Kidney (tissue), 13 donors: ENCODE measurements at regions not wholly inside any gene's neighbourhood (a gene's known extent, or its start where the extent isn't known, plus 50 kb on each side); places are given as distances from the start of the nearest gene placed in this dataset.

ENCODE experiments used
- DNase-seq, 5 donors: peaks; one replicate each; pipeline ENCODE4 v3.0.0-alpha.2; 2013 to 2020
- FAIRE-seq: peaks from 2 replicates; lab custom pipeline; 2012; peaks lifted over from hg19 to GRCh38; lab: Jason Lieb, UNC
- H3K27ac ChIP-seq, 2 donors: one replicate each; pipeline ENCODE4 v1.7.0; 2013; ENCODE audit warnings: low read depth in 2 of 2, low read length in 2 of 2, inconsistent platforms in 1 of 2
- H3K27me3 ChIP-seq: one replicate; pipeline ENCODE4 v1.7.1; 2013; ENCODE audit warnings: low read length, inconsistent platforms; ENCODE audit not compliant: control insufficient read depth, insufficient read depth
- H3K36me3 ChIP-seq, 3 donors: one replicate each; pipeline versions ENCODE4 v1.7.0 to v1.7.1; 2013; ENCODE audit warnings: low read length in 3 of 3, control low read depth in 1 of 3, inconsistent platforms in 1 of 3; ENCODE audit not compliant: insufficient read depth in 3 of 3, control insufficient read depth in 2 of 3
- H3K4me1 ChIP-seq, 3 donors: one replicate each; pipeline versions ENCODE4 v1.7.0 to v1.7.1; 2013; ENCODE audit warnings: low read length in 3 of 3, inconsistent platforms in 1 of 3, low read depth in 1 of 3; ENCODE audit not compliant: control insufficient read depth in 2 of 3, insufficient read depth in 2 of 3
- H3K4me3 ChIP-seq, 3 donors: one replicate each; pipeline versions ENCODE4 v1.7.0 to v1.8.1; 2013; ENCODE audit warnings: low read length in 3 of 3, control low read depth in 1 of 3, inconsistent platforms in 1 of 3
- H3K9ac ChIP-seq, 3 donors: one replicate each; pipeline versions ENCODE4 v1.7.0 to v1.7.1; 2013; ENCODE audit warnings: low read length in 3 of 3, control low read depth in 1 of 3, inconsistent platforms in 1 of 3
- H3K9me3 ChIP-seq, 3 donors: one replicate each; pipeline versions ENCODE4 v1.7.0 to v1.7.1; 2013; ENCODE audit warnings: low read length in 3 of 3, control low read depth in 1 of 3, inconsistent platforms in 1 of 3; ENCODE audit not compliant: control insufficient read depth in 2 of 3, insufficient read depth in 1 of 3
- intact Hi-C: fragments of 100-400 bp; cut with DNase I; formaldehyde crosslinking; loops from one replicate; pipeline ENCODE4 v1.11.1; 2022
- TF ChIP-seq, protein P1 (sequence below): IDR thresholded peaks from 3 replicates; pipeline ENCODE4 v1.5.1; 2012; ENCODE audit warnings: mild to moderate bottlenecking, moderate library complexity, borderline replicate concordance; ENCODE audit not compliant: insufficient read depth; ENCODE audit errors: extremely low read depth
- donor health status: control.
- donor health status: control.
- donor health status: control.
- donor health status: control.
- donor health status: control.
- donor health status: DM: yes; HTN: yes; CAD: no.
- donor health status: Normal renal cell carcinoma (clear cell type).

DNA sequence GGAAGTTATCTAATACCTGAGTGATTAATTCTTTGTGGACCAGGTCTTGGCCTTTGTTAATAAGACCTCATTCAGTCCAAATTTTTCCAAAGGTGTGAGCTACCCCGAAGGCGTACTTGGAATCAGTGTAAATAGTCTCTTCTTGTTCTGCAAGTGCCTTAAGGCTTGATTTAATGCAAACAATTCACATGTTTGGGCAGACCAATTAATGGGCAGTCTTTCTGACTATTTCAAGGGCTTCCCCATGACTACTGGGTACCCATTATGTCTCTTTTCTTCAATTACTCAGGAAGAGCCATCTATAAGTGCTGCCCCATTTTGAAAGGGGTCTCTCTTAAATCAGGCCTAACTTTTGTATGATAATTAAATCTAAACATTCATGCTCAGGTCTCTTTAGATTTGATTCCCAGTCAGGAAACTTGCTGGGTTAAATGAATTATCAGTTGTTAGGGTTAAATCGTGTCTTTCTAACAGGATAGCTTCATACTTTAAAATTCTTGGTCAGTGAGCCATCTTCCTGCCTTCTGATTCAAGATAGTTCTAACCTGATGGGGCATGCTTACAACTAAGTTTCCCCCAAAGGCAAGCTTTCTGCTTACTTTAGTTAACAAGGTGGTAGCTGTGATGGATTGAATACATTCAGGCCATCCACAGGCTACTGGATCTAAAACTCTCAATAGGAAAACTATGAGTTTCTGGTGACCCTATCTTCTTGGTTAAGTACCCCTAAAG is 179.6 kb downstream of the CCNG2 start:
- Histone ChIP-seq H3K9ac (no peak overlapping the region), H3K4me3 (no peak overlapping the region), H3K36me3 (no peaks in the 10 kb centered on the region), H3K9me3 (peaks cover 0 to 19% (median 9%) of the 10 kb centered on the region in 3 donors), H3K27me3 (no peaks in the 10 kb centered on the region), H3K27ac (no peak overlapping the region), H3K4me1 (no peaks in the 10 kb centered on the region)
- TF ChIP-seq, protein P1, sequence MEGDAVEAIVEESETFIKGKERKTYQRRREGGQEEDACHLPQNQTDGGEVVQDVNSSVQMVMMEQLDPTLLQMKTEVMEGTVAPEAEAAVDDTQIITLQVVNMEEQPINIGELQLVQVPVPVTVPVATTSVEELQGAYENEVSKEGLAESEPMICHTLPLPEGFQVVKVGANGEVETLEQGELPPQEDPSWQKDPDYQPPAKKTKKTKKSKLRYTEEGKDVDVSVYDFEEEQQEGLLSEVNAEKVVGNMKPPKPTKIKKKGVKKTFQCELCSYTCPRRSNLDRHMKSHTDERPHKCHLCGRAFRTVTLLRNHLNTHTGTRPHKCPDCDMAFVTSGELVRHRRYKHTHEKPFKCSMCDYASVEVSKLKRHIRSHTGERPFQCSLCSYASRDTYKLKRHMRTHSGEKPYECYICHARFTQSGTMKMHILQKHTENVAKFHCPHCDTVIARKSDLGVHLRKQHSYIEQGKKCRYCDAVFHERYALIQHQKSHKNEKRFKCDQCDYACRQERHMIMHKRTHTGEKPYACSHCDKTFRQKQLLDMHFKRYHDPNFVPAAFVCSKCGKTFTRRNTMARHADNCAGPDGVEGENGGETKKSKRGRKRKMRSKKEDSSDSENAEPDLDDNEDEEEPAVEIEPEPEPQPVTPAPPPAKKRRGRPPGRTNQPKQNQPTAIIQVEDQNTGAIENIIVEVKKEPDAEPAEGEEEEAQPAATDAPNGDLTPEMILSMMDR = no peak
- DNase-seq (no peak), FAIRE-seq (no peak)
- intact Hi-C loops = no loop called here

DNA sequence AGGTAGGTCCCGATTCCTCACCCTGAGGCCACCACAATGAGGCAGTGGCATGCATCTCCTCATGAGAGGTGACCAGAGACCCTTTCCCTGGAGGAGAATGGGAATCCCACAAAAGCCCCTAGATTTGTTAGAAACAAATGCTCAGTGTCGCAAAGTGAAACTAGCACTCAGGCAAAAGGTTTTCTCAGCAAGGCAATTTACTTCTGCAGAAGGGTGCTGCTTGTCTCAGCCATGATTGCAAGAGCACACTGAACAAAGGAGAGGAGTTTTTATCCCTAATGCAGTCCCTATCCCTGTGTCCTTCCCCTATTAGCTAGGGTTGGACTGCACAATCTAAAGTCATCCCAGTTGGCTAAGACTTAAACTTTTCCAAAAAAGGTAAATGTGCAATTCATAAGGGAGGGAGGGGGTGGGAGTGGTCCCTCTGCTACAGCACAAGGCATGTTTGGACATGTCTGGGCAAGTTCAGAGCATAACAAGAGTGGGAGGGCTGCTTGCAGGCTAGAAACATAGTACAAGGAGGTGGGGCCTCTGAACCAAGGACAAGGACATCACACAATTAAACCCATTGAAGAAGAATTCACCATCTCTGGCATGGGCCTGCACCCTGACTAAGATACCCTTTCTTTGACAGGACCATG is 185.3 kb downstream of the CCNG2 start:
- Histone ChIP-seq H3K9me3 (peaks cover 0 to 7% (median 0%) of the 10 kb centered on the region in 3 donors), H3K27me3 (no peaks in the 10 kb centered on the region), H3K9ac (no peak overlapping the region), H3K27ac (no peak overlapping the region), H3K4me1 (no peaks in the 10 kb centered on the region), H3K36me3 (no peaks in the 10 kb centered on the region), H3K4me3 (no peak overlapping the region)
- TF ChIP-seq, protein P1 = no peak
- intact Hi-C loops = no loop called here
- FAIRE-seq (no peak), DNase-seq (no peak)

DNA sequence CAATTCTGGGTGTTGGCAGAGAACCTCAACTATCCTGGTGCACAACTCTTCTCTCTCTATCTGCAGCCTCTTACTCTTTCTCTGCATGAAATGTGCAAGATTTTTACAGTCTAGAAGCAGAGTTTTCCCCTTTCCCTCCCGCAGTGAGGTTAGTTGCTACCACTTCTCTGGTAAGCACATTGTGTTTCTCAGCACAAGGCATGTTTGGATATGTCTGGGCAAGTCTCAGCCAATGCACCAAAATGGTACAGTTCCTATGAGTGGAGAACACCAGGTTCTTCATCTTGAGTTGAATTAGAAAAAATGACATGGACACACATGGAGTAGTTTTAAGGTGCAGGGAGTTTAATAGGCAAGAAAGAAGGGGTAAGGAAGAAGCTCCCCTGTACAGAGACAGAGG is 187.0 kb downstream of the CCNG2 start:
- no peak overlapping the region for H3K4me3 ChIP-seq
- TF ChIP-seq, protein P1 = no peak
- H3K27ac ChIP-seq = no peak overlapping the region
- intact Hi-C loops = no loop called here
- FAIRE-seq = no peak
- H3K9me3 ChIP-seq = peaks cover 0 to 7% (median 0%) of the 10 kb centered on the region in 3 donors
- H3K27me3 ChIP-seq = no peaks in the 10 kb centered on the region
- no peak overlapping the region for H3K9ac ChIP-seq
- no peaks in the 10 kb centered on the region for H3K4me1 ChIP-seq
- H3K36me3 ChIP-seq = no peaks in the 10 kb centered on the region
- DNase-seq = no peak
